Cardiac septum (tissue), 1 donor: ENCODE measurements at regions not wholly inside any gene's neighbourhood (a gene's known extent, or its start where the extent isn't known, plus 50 kb on each side); places are given as distances from the start of the nearest gene placed in this dataset.
"Not testable (repeated sequence)": the region's sequence is repeated elsewhere in the genome, so short reads cannot be mapped to it uniquely, and the experiment has no call there.

ENCODE experiments used
- DNase-seq: peaks from one replicate; pipeline ENCODE4 v3.0.0-alpha.2; 2020; ENCODE audit warnings: low spot score
- intact Hi-C: fragments of 100-400 bp; cut with DNase I; formaldehyde crosslinking; loops from one replicate; pipeline ENCODE4 v1.14.0; 2022
- donor health status: DM: no; HTN: no; CAD: no.

GRCh38 chr12:4139191-4139590 lies 134.4 kb upstream of the CCND2 start:
- DNase-seq = no peak
- intact Hi-C loops = no loop called here

- intact Hi-C loops, DNase-seq: not testable (repeated sequence)
These were observed 135.0 kb upstream of the CCND2 start for GRCh38 chr12:4138532-4138931.

- DNase-seq = no peak
- intact Hi-C loops = no loop called here
These were observed 135.5 kb upstream of the CCND2 start for GRCh38 chr12:4138051-4138450.

- intact Hi-C loops = no loop called here
- no peak for DNase-seq
These were observed 136.1 kb upstream of the CCND2 start for GRCh38 chr12:4137441-4137840.

- intact Hi-C loops = no loop called here
- no peak for DNase-seq
These were observed 136.5 kb upstream of the CCND2 start for GRCh38 chr12:4137015-4137414.

- intact Hi-C loops = no loop called here
- no peak for DNase-seq
These were observed 137.5 kb upstream of the CCND2 start for GRCh38 chr12:4135919-4136605.

GRCh38 chr12:4134448-4135263 lies 138.9 kb upstream of the CCND2 start:
- DNase-seq = no peak
- intact Hi-C loops = no loop called here

- DNase-seq = no peak
- intact Hi-C loops = no loop called here
These were observed 139.7 kb upstream of the CCND2 start for GRCh38 chr12:4133636-4134447.

GRCh38 chr12:4133029-4133428 lies 140.5 kb upstream of the CCND2 start:
- DNase-seq = no peak
- intact Hi-C loops = no loop called here

GRCh38 chr12:4121506-4122020 lies 152.0 kb upstream of the CCND2 start:
- intact Hi-C loops = no loop called here
- no peak for DNase-seq

- no peak for DNase-seq
- intact Hi-C loops = no loop called here
These were observed 153.1 kb upstream of the CCND2 start for GRCh38 chr12:4120316-4120917.

- intact Hi-C loops = loop anchor here (5.0 kb wide), 1 partner anchor 133 kb away; no protein-coding TSS in a partner anchor
- no peak for DNase-seq
These were observed 154.3 kb upstream of the CCND2 start for GRCh38 chr12:4119157-4119761.

GRCh38 chr12:4118601-4119156 lies 154.9 kb upstream of the CCND2 start:
- intact Hi-C loops = loop anchor here (5.0 kb wide), 1 partner anchor 134 kb away; no protein-coding TSS in a partner anchor
- DNase-seq = no peak

- no peak for DNase-seq
- intact Hi-C loops = loop anchor here (5.0 kb wide), 1 partner anchor 134 kb away; no protein-coding TSS in a partner anchor
These were observed 155.5 kb upstream of the CCND2 start for GRCh38 chr12:4118017-4118510.

- no peak for DNase-seq
- intact Hi-C loops = loop anchor here (5.0 kb wide), 1 partner anchor 135 kb away; no protein-coding TSS in a partner anchor
These were observed 156.1 kb upstream of the CCND2 start for GRCh38 chr12:4117386-4118016.

GRCh38 chr12:4116251-4117111 lies 157.1 kb upstream of the CCND2 start:
- intact Hi-C loops = loop anchor here (5.0 kb wide), 1 partner anchor 136 kb away; no protein-coding TSS in a partner anchor
- DNase-seq = no peak

- intact Hi-C loops = loop anchor here (5.0 kb wide), 1 partner anchor 137 kb away; no protein-coding TSS in a partner anchor
- DNase-seq = no peak
These were observed 158.0 kb upstream of the CCND2 start for GRCh38 chr12:4115570-4115969.
